ENCODE measurements at regions not wholly inside any gene's neighbourhood (a gene's known extent, or its start where the extent isn't known, plus 50 kb on each side); places are given as distances from the start of the nearest gene placed in this dataset.

DNA sequence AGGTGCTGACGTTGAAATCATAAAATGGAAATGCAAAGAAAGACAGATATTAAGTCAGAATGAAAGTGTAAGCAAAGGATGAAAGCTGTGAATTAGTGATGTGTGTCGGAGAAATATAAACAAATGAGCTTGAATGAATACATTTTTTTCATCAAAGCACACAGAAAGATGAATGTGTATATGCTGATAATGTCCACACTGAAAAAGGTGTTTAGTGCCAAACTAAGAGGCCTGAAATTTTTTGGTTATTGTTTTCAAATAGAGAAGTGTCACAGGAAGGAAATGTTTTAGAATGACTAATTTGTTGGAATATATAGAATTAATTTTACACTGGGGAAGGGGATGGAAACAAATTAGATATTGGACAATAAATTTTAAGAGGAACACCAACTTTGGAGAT, 1217.6 kb downstream of the PCDH18 start:
- no peak for DNase-seq

DNA sequence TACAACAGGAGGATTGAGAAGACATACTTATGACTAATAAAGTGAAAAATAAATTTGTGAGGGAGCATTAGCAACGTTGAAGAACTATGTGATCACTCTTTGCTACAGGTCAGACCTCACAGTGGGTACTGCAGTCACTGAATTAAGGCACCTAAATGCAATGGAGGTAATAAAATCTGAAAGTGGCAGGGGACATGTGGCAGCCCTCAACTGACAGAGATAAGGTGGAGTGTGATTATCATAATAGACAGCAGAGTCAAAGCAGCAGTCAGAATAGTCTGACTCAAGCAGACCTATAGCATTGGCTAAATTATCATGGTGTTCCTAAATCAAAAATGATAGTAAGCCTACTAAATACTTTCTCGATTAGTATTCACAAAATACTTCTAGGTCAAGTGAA, 1220.5 kb downstream of the PCDH18 start:
- TF ChIP-seq POLR2AphosphoS5 (IDR thresholded peaks at IDR 0.05) (no peak), EP300 (IDR thresholded peaks at IDR 0.05) (no peak), POLR2A (IDR thresholded peaks at IDR 0.05) (no peak)
- TF ChIP-seq, protein P1, sequence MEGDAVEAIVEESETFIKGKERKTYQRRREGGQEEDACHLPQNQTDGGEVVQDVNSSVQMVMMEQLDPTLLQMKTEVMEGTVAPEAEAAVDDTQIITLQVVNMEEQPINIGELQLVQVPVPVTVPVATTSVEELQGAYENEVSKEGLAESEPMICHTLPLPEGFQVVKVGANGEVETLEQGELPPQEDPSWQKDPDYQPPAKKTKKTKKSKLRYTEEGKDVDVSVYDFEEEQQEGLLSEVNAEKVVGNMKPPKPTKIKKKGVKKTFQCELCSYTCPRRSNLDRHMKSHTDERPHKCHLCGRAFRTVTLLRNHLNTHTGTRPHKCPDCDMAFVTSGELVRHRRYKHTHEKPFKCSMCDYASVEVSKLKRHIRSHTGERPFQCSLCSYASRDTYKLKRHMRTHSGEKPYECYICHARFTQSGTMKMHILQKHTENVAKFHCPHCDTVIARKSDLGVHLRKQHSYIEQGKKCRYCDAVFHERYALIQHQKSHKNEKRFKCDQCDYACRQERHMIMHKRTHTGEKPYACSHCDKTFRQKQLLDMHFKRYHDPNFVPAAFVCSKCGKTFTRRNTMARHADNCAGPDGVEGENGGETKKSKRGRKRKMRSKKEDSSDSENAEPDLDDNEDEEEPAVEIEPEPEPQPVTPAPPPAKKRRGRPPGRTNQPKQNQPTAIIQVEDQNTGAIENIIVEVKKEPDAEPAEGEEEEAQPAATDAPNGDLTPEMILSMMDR (IDR thresholded peaks at IDR 0.05): no peak
- WGBS, 5 donors: 56 to 69% (median 62%) methylated on average over 2 of the region's 2 CpGs
- H3K36me3 ChIP-seq: no peaks in the 10 kb centered on the region
- H3K27me3 ChIP-seq: no peaks in the 10 kb centered on the region
- no peak overlapping the region for H3K27ac ChIP-seq
- no peak for DNase-seq
- no peak overlapping the region for H3K4me3 ChIP-seq
- intact Hi-C loops (cut with DNase I; ENCODE audit: low total_unique reads): no loop called here
- H3K4me1 ChIP-seq: no peaks in the 10 kb centered on the region
- H3K9me3 ChIP-seq: peaks cover 0 to 5% (median 2%) of the 10 kb centered on the region in 4 donors

More for the DNA sequence above, 1217.6 kb downstream of the PCDH18 start:
- Histone ChIP-seq H3K4me1 (no peaks in the 10 kb centered on the region), H3K36me3 (no peaks in the 10 kb centered on the region), H3K9me3 (peaks cover 0 to 5% (median 2%) of the 10 kb centered on the region in 4 donors), H3K27ac (no peak overlapping the region), H3K27me3 (no peaks in the 10 kb centered on the region), H3K4me3 (no peak overlapping the region)
- intact Hi-C loops (cut with DNase I; ENCODE audit: low total_unique reads): no loop called here
- 53 to 76% (median 64%) methylated on average over 2 of the region's 2 CpGs for WGBS, 5 donors
- no peak for TF ChIP-seq POLR2A (IDR thresholded peaks at IDR 0.05)
- no peak for TF ChIP-seq EP300 (IDR thresholded peaks at IDR 0.05)
- TF ChIP-seq POLR2AphosphoS5 (IDR thresholded peaks at IDR 0.05): no peak
- TF ChIP-seq, protein P1 (IDR thresholded peaks at IDR 0.05): no peak

DNA sequence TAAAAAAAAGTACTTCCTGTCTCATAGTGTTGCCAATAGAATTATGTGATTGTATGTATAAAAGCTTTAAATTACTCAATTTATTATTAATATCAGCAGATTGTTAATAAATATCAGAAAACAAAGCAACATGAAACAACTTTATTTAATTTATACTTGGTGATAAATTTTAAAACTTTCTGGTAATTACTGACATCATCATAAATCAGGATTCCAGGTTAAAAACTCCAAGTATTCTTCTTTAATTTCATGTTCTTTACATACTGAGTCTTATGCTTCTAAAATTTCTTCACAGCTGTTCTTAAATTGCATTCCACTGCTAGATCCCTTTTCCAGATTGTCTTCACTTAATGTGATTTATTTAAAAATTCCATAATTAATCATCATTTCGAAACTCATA, 1224.5 kb downstream of the PCDH18 start:
- no peak for DNase-seq
- no peak overlapping the region for H3K27ac ChIP-seq
- peaks cover 0 to 5% (median 2%) of the 10 kb centered on the region in 4 donors for H3K9me3 ChIP-seq
- no peaks in the 10 kb centered on the region for H3K36me3 ChIP-seq
- intact Hi-C loops (cut with DNase I; ENCODE audit: low total_unique reads): no loop called here
- TF ChIP-seq, protein P1 (IDR thresholded peaks at IDR 0.05): no peak
- no peak for TF ChIP-seq POLR2AphosphoS5 (IDR thresholded peaks at IDR 0.05)
- TF ChIP-seq EP300 (IDR thresholded peaks at IDR 0.05): no peak
- TF ChIP-seq POLR2A (IDR thresholded peaks at IDR 0.05): no peak
- no peaks in the 10 kb centered on the region for H3K4me1 ChIP-seq
- WGBS, 5 donors: 76 to 90% (median 86%) methylated on average over 1 of the region's 1 CpG
- H3K4me3 ChIP-seq: no peak overlapping the region
- no peaks in the 10 kb centered on the region for H3K27me3 ChIP-seq

DNA sequence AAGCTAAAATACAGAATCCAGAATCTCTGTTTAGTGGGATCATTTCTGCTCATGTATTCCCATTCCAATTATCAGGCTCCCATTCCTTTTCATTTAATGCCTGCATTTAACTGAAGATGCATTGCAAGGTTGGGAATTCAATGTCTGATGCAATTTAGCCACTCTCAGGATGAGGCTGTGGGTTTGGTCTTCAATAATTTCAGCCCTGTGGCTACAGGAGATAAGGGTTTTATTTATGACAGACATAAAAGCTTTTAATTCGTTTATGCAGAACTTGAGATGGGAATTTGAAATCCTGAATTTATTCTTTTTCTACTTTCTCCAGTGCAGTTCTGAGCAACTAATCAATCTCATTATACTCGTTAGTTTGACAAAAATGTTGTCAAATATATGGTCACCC, 1225.9 kb downstream of the PCDH18 start:
- TF ChIP-seq POLR2A (IDR thresholded peaks at IDR 0.05) (no peak), EP300 (IDR thresholded peaks at IDR 0.05) (no peak), POLR2AphosphoS5 (IDR thresholded peaks at IDR 0.05) (no peak)
- TF ChIP-seq, protein P1 (IDR thresholded peaks at IDR 0.05): no peak
- intact Hi-C loops (cut with DNase I; ENCODE audit: low total_unique reads): no loop called here
- WGBS, 5 donors: 59 to 76% (median 64%) methylated on average over 2 of the region's 2 CpGs

More for the DNA sequence above, 1225.9 kb downstream of the PCDH18 start:
- no peaks in the 10 kb centered on the region for H3K27me3 ChIP-seq
- DNase-seq: no peak
- no peaks in the 10 kb centered on the region for H3K4me1 ChIP-seq
- no peaks in the 10 kb centered on the region for H3K36me3 ChIP-seq
- no peak overlapping the region for H3K4me3 ChIP-seq
- no peak overlapping the region for H3K27ac ChIP-seq
- H3K9me3 ChIP-seq: peaks cover 0 to 5% (median 2%) of the 10 kb centered on the region in 4 donors

Measured in stomach (tissue), 8 donors.